ENCODE measurements at regions not wholly inside any gene's neighbourhood (a gene's known extent, or its start where the extent isn't known, plus 50 kb on each side); places are given as distances from the start of the nearest gene placed in this dataset.

GRCh38 chr20:40519918-40520317 is 169.1 kb downstream of the MAFB start:
- TF ChIP-seq CTCF (IDR thresholded peaks at IDR 0.05; ENCODE audit: low read depth, low read length, poor library complexity, severe bottlenecking): no peak
- no peak for TF ChIP-seq EZH2phosphoT487 (IDR thresholded peaks at IDR 0.05; ENCODE audit: borderline replicate concordance, low read length)

Measured in DOHH2 (cell line).